ENCODE measurements at regions not wholly inside any gene's neighbourhood (a gene's known extent, or its start where the extent isn't known, plus 50 kb on each side); places are given as distances from the start of the nearest gene placed in this dataset.
"Not testable (repeated sequence)": the region's sequence is repeated elsewhere in the genome, so short reads cannot be mapped to it uniquely, and the experiment has no call there.

DNA sequence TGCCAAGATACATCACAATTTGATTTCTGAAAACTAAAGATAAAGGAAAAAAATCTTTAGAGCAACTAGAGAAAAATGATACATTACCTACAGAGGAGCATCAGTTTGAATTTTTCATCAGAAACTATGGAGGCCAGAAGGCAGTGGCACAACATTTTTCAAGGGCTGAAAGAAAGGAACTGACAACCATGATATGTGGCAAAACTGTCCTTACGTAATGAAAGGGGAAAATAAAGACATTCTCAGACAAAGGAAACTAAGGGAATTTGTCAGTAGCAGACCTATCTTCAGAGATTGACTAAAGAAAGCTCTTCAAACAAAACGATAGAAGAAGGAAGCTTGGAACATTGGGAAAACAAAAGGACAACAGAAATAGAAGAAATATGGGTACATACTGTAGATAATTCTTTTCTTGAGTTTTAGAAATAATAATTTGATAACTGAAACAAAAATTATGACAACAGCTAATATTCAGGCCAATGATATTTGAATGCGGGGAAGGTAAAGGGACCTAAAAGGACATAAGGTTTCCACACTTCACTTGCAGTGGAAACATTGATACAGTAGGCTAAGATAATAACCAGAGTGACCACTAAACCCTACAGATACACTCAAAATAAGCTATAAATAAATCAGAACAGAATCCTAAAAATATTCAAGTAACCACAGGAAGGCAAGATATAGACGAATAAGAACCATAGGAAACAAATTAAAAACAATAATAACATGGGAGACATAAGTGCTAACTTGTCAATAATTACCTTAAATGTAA is 70.0 kb upstream of the NPAS2 start:
- Mint-ChIP-seq H3K9me3 (no peaks in the 10 kb centered on the region), H3K27me3 (peaks cover 3% of the 10 kb centered on the region), H3K4me1 (peaks cover 6% of the 10 kb centered on the region), H3K4me3 (no peak overlapping the region), H3K27ac (no peak overlapping the region), H3K36me3 (ENCODE audit: low read depth) (no peaks in the 10 kb centered on the region)
- no peak for ATAC-seq (replicated peaks)

- peak overlapping the region; percentile 1 for H3K27ac Mint-ChIP-seq
- not testable (repeated sequence) for H3K27me3 Mint-ChIP-seq; H3K4me3 Mint-ChIP-seq; H3K4me1 Mint-ChIP-seq; H3K9me3 Mint-ChIP-seq; H3K36me3 Mint-ChIP-seq (ENCODE audit: low read depth)
- ATAC-seq (replicated peaks) = peak; percentile 78
Observed at GRCh38 chr2:100751871-100752625, 67.9 kb upstream of the NPAS2 start.

DNA sequence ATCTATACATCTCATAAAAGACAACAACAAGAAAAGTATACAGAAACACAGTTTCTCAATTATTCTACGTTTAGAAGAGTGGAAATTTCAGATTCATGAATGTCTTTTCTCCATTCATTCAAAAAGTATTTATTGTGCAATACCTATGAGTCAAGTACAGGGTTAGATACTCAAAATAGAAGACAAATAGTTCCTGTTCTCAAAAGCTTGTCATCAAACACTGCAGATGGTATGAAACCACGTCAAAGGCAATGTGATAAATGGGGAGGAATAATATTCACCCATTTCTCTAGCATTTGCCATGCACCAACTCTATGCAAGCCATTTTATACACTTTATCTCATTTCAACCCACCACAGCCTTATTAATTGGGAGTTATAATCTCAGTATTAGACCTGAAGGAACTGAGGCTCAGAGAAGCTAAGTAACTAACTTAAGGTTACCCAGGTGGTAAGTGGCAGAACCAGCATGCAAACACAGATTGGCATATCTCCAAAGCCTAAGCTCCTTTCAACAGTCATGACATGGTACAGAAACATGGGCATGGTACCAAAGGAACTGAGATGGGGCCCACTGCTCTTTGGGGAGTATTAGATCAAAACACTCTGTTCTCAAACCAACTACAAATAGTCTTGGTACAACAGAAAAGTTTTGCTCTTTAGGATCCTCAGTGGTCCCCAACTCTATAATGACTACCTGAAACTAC is 67.2 kb upstream of the NPAS2 start:
- H3K4me1 Mint-ChIP-seq = peaks cover 6% of the 10 kb centered on the region
- H3K27me3 Mint-ChIP-seq = peaks cover 7% of the 10 kb centered on the region
- H3K4me3 Mint-ChIP-seq = no peak overlapping the region
- H3K36me3 Mint-ChIP-seq (ENCODE audit: low read depth) = no peaks in the 10 kb centered on the region
- ATAC-seq (replicated peaks) = peak; percentile 70
- H3K9me3 Mint-ChIP-seq = no peaks in the 10 kb centered on the region
- H3K27ac Mint-ChIP-seq = peak overlapping the region; percentile 1

DNA sequence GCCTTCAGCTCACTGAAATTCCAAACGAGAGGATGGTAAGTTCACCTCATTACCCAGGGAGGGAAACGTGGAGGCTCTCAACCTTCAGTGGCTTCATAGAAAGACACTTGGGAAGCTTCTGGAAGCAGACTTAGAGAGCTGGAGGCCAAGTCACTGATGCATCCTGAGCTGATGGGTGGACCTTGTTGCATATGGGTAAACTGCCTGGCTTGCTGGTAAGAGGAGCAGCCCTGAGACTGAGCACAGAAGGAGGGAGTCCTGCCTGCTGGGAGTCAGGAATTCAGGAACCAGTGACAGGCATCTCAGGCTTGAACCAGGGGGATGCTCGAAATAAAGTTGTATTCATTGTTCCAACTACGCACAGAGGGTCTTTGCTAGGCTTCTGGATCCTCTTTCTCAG is 66.5 kb upstream of the NPAS2 start:
- H3K9me3 Mint-ChIP-seq = no peaks in the 10 kb centered on the region
- ATAC-seq (replicated peaks) = no peak
- H3K36me3 Mint-ChIP-seq (ENCODE audit: low read depth) = no peaks in the 10 kb centered on the region
- peaks cover 7% of the 10 kb centered on the region for H3K27me3 Mint-ChIP-seq
- H3K27ac Mint-ChIP-seq = no peak overlapping the region
- peaks cover 6% of the 10 kb centered on the region for H3K4me1 Mint-ChIP-seq
- no peak overlapping the region for H3K4me3 Mint-ChIP-seq

GRCh38 chr2:100753881-100754280 is 66.1 kb upstream of the NPAS2 start:
- ATAC-seq (replicated peaks) = no peak
- Mint-ChIP-seq H3K4me3 (no peak overlapping the region), H3K27me3 (peaks cover 7% of the 10 kb centered on the region), H3K36me3 (ENCODE audit: low read depth) (no peaks in the 10 kb centered on the region), H3K9me3 (no peaks in the 10 kb centered on the region), H3K27ac (no peak overlapping the region), H3K4me1 (peaks cover 6% of the 10 kb centered on the region)

DNA sequence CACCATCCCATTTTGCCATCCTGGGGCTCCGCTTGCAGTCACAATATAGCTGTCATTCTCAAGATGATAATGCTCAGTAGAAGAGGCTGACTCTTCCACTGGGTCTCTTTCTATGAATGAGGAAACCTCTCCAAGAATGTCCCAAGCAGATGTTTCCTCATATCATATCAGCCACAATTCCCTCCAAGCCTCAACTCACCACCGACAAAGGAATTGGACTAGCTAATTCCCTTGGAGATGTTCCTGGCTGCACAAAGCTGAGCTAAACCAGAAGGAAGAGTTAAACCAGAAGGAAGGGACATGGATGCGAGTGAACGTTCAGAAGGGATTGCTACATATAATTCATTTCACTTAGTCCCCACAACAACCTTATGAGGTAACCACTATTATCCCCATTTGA is 65.0 kb upstream of the NPAS2 start:
- no peak overlapping the region for H3K27ac Mint-ChIP-seq
- no peaks in the 10 kb centered on the region for H3K9me3 Mint-ChIP-seq
- peaks cover 6% of the 10 kb centered on the region for H3K4me1 Mint-ChIP-seq
- ATAC-seq (replicated peaks) = no peak
- H3K4me3 Mint-ChIP-seq = no peak overlapping the region
- H3K36me3 Mint-ChIP-seq (ENCODE audit: low read depth) = no peaks in the 10 kb centered on the region
- peaks cover 7% of the 10 kb centered on the region for H3K27me3 Mint-ChIP-seq

DNA sequence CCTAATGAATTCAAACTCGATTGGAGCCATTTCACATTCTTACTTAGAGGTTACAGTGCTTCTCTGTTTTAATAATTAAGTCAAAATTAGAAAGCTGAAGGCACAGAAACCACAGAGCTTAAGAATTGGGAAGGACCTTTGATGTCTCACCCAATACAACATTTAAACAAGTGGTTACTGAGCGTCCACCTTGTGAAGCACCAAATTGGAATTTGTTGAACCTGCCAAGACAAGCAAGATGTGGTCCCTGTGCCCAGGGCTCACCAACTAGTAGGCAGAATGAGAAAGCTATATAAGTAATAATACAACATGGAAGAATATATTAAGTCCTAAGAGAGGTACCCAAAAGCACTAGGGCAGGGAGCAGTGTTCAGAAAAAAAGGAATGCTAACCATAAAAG is 64.5 kb upstream of the NPAS2 start:
- H3K4me1 Mint-ChIP-seq = peaks cover 6% of the 10 kb centered on the region
- no peak overlapping the region for H3K4me3 Mint-ChIP-seq
- peaks cover 7% of the 10 kb centered on the region for H3K27me3 Mint-ChIP-seq
- no peaks in the 10 kb centered on the region for H3K9me3 Mint-ChIP-seq
- no peak overlapping the region for H3K27ac Mint-ChIP-seq
- ATAC-seq (replicated peaks) = no peak
- H3K36me3 Mint-ChIP-seq (ENCODE audit: low read depth) = no peaks in the 10 kb centered on the region

- no peaks in the 10 kb centered on the region for H3K36me3 Mint-ChIP-seq (ENCODE audit: low read depth)
- no peaks in the 10 kb centered on the region for H3K9me3 Mint-ChIP-seq
- no peak for ATAC-seq (replicated peaks)
- H3K27ac Mint-ChIP-seq = no peak overlapping the region
- H3K4me3 Mint-ChIP-seq = no peak overlapping the region
- H3K27me3 Mint-ChIP-seq = peaks cover 6% of the 10 kb centered on the region
- H3K4me1 Mint-ChIP-seq = peaks cover 6% of the 10 kb centered on the region
Observed at GRCh38 chr2:100756704-100757103, 63.2 kb upstream of the NPAS2 start.

DNA sequence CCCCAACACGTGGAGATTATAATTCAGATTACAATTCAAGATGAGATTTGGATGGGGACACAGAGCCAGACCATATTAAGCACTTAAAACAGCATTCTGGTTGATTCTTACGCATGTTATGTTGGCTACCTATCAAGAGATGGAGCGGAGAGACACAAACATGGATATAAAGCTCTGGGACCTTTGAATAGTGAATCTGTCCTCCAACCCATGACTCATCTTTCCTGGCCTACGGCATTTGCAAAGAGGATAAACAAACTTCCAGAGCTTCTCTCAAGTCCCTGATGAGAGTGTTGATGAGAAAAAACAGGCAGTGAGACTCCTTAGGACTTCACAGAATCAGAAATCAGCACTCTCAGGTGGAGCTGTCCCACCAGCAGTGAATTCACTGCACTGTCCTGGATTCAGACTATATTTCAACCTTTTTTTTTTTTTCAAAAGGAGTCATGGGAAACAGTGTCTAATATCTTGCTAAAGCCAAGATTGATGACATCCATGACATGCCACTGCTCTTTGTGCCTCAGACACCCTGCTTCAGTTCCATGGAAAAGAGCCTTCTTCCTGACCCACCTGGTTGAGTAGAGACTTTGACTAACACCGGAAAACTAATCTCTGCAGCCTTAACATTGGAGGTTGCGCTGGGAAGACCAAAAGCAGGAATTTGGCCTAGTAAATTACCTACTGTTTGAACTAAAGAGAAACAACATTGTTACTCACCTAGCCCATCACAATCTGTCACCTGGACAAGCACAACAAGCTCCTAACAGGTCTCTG is 62.1 kb upstream of the NPAS2 start:
- Mint-ChIP-seq H3K4me1 (no peaks in the 10 kb centered on the region), H3K36me3 (ENCODE audit: low read depth) (no peaks in the 10 kb centered on the region), H3K27me3 (peaks cover 9% of the 10 kb centered on the region), H3K9me3 (no peaks in the 10 kb centered on the region), H3K4me3 (no peak overlapping the region), H3K27ac (no peak overlapping the region)
- no peak for ATAC-seq (replicated peaks)

GRCh38 chr2:100759901-100760300 is 60.0 kb upstream of the NPAS2 start:
- Mint-ChIP-seq H3K27me3 (peaks cover 15% of the 10 kb centered on the region), H3K4me1 (no peaks in the 10 kb centered on the region), H3K36me3 (ENCODE audit: low read depth) (no peaks in the 10 kb centered on the region), H3K4me3 (no peak overlapping the region), H3K9me3 (no peaks in the 10 kb centered on the region), H3K27ac (no peak overlapping the region)
- no peak for ATAC-seq (replicated peaks)

DNA sequence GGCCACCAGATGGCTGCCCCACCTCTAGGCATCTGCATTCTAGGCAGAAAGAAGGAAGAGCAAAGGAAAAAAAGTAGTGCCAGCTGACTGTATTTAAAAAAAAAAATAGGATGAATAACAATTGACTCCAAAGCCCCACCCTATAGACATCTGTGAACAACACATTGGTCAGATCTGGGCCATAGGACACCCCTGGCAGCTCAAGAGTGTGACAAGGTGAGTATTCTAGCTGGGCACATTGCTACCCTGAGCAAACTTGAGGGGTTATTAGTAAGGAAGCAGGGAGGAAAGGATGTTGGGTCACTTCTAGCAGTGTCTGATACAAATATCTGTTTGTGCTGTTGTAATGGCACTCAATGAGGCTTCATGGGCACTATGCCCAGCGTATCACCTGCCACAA is 58.6 kb upstream of the NPAS2 start:
- no peaks in the 10 kb centered on the region for H3K9me3 Mint-ChIP-seq

DNA sequence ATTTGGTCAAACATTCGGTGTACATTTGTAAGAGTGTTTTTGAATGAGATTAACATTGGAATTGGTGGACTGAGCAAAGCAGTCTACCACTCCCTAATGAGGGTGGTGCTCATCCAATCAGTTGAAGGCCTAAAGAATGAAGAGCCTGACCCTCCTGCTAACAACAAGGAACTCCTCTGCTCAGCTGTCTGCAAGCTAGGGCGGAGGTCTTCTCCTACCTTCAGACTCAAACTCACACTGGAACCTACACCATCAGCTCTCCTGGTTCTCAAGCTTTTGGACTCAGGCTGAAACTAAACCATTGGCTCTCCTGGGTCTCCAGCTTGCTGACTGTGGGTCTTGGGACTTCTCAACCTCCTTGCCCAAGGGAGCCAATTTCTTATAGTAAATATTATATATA is 55.5 kb upstream of the NPAS2 start:
- H3K27me3 Mint-ChIP-seq = peaks cover 22% of the 10 kb centered on the region
- no peak overlapping the region for H3K27ac Mint-ChIP-seq
- ATAC-seq (replicated peaks) = no peak
- H3K4me3 Mint-ChIP-seq = no peak overlapping the region
- H3K9me3 Mint-ChIP-seq = no peaks in the 10 kb centered on the region
- no peaks in the 10 kb centered on the region for H3K4me1 Mint-ChIP-seq
- H3K36me3 Mint-ChIP-seq (ENCODE audit: low read depth) = no peaks in the 10 kb centered on the region

More for the DNA sequence above, 58.6 kb upstream of the NPAS2 start:
- no peak overlapping the region for H3K4me3 Mint-ChIP-seq
- no peaks in the 10 kb centered on the region for H3K36me3 Mint-ChIP-seq (ENCODE audit: low read depth)
- H3K27me3 Mint-ChIP-seq = peaks cover 19% of the 10 kb centered on the region
- no peaks in the 10 kb centered on the region for H3K4me1 Mint-ChIP-seq
- ATAC-seq (replicated peaks) = no peak
- no peak overlapping the region for H3K27ac Mint-ChIP-seq

DNA sequence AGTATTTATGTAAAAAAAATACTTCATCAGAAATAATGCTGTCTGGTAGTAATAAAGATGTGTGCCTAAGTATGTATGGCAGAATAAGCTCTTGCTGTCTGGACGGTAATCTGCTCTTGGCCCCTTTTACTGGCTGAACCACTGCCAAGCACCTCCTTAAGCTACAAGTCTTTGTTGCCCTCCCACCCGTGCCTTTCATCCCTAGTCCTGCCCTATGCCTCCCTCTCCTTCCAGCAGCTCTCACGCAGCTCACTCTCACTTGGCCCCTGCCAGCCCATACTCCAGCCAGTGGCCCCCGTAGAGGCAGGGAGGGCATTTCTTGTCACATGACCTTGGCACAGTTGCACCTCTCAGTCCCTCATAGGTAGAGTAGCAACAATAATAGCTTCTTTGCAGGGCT is 54.5 kb upstream of the NPAS2 start:
- no peak for ATAC-seq (replicated peaks)
- Mint-ChIP-seq H3K4me1 (no peaks in the 10 kb centered on the region), H3K27ac (no peak overlapping the region), H3K9me3 (no peaks in the 10 kb centered on the region), H3K27me3 (peaks cover 22% of the 10 kb centered on the region), H3K4me3 (no peak overlapping the region), H3K36me3 (ENCODE audit: low read depth) (no peaks in the 10 kb centered on the region)

DNA sequence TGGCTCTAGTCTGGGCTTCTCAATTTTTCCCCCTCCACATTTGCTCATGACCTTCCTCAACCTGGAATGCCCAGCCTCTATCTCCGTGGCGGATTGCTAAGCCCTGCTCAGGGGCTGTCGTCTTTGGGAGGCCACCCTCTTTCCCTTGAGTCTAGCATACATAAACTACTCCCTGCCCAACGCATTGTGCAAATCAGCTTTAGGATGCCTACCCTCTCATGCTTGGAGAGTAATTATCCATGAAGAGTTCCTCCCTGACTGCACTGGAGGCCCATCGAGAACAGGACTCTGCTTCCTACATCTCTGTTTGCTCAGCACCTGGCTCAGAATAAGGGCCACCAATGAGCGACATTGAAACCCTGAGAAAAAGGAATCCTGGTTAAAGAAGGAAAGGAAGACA is 53.7 kb upstream of the NPAS2 start:
- no peak overlapping the region for H3K27ac Mint-ChIP-seq
- H3K4me1 Mint-ChIP-seq = no peaks in the 10 kb centered on the region
- peaks cover 22% of the 10 kb centered on the region for H3K27me3 Mint-ChIP-seq
- no peaks in the 10 kb centered on the region for H3K36me3 Mint-ChIP-seq (ENCODE audit: low read depth)
- no peaks in the 10 kb centered on the region for H3K9me3 Mint-ChIP-seq
- no peak for ATAC-seq (replicated peaks)
- H3K4me3 Mint-ChIP-seq = no peak overlapping the region
